ENCODE measurements at regions not wholly inside any gene's neighbourhood (a gene's known extent, or its start where the extent isn't known, plus 50 kb on each side); places are given as distances from the start of the nearest gene placed in this dataset.

GRCh38 chr2:37507703-37508102 is 163.3 kb downstream of the QPCT start:
- TF ChIP-seq CTCF (IDR thresholded peaks at IDR 0.05): no peak
- no peak for TF ChIP-seq MAFK (IDR thresholded peaks at IDR 0.05; ENCODE audit: partially characterized antibody)
- no peak for TF ChIP-seq USF2 (IDR thresholded peaks at IDR 0.05)
- TF ChIP-seq POLR2A (IDR thresholded peaks at IDR 0.05; ENCODE audit: low read length): no peak
- no peak for TF ChIP-seq ZFP36 (IDR thresholded peaks at IDR 0.05; ENCODE audit: borderline replicate concordance, partially characterized antibody)
- TF ChIP-seq BHLHE40 (IDR thresholded peaks at IDR 0.05; ENCODE audit: low read depth, low read length): no peak
- TF ChIP-seq CEBPB (IDR thresholded peaks at IDR 0.05): no peak
- no peak for TF ChIP-seq EP300 (IDR thresholded peaks at IDR 0.05)
- TF ChIP-seq RAD21 (conservative IDR thresholded peaks at IDR 0.05 in 1 of 2, IDR thresholded peaks at IDR 0.05 in 1 of 2): no peak
- no peak for TF ChIP-seq RFX5 (IDR thresholded peaks at IDR 0.05)

Measured in A549 (cell line).